ENCODE measurements at regions not wholly inside any gene's neighbourhood (a gene's known extent, or its start where the extent isn't known, plus 50 kb on each side); places are given as distances from the start of the nearest gene placed in this dataset.

DNA sequence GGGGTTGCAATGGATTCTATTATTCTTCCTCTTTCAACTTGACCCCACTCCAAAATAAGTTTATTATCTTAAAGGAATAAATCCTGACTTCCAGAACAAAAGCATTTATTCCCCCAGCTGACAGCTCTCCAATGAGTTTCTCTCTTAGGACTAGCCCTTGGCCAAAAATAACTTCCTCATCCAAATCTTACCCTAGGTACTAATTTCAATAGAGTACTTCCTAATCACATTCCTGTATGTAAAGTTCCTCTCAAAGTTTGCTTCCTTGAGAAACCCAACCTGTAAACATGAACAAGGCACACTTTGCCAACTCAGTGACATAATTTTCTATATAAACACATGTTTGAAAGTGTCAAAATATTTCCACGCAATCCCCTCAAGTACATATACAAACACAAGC, 671.2 kb upstream of the GALNTL6 start:
- ATAC-seq = no peak

DNA sequence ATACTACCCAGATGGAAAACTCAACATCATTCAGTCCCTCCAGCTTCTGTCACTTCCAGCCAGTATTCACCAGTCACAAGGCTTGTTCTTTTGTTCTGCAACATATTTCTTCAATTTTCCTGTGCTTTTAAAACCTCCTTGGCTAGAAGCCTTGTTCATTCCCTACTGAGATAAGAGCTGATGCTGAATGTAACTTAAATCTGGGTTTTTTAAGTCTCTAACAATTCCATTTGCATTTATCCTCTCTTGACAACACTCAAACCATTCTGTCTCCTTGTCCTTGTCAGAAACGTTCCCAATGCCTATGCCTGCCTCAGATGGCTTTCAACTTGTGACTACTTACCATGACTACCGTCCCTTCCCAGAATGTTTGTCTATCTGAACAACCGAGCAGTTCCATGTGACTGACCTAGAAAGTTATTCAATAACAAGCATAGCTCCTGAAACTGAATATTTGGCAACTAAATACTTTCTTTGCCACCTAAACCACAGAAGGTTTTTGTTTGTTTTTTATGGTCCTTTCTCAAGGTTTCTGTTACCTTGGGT, 682.9 kb upstream of the GALNTL6 start:
- ATAC-seq = no peak

DNA sequence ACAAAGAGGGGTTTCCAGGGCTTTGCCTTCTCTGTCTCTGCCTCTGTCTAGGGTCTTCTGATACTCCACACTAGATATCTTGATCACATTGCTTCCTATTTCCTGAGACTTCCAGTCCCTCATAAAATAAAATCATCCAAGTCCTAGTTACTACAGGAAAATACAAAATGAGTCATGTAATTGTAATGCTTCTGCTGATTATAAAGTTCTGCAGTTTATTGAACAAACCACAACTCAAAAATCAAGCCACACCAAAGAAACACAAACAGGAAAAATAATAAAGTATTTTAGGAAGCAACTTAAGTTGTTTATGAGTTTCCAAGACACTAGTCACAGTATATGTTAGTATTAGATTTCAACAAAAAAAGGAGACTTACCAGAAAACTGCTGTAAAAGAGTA, 695.1 kb upstream of the GALNTL6 start:
- no peak for ATAC-seq

DNA sequence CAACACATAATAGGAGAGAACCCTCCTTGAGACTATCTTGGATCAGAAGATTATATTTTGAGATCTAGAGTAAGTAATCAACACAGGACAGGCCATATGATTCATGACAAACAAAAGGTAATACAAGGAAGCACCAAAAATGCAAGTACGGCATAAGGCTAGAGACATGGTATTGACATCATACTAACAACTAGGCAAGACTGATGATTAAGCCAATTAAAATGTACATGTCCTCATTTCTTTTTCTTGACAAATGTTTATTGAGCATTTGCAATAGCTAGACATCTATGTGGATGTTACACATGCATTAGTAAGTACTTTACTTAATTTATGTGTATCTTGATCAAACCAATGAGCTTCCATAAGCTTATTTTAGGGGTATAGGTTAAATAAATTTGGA, 695.7 kb upstream of the GALNTL6 start:
- ATAC-seq = no peak

DNA sequence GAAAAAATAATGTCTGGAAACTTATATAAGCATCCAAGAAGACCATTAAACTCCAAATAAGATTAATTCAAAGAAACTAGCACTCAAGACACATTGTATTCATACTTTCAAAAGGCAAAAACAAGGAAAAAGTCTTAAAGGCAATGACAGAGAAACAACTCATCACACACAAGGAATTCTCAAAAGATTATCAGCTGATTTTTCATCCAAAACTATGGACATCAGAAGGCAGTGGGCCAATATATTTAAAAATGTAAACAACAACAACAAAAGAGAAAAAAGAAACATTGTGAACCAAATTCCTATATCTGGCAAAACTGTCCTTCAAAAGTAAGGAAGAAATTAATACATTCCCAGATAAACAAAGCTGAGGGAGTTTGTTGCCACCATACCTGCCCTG, 711.4 kb upstream of the GALNTL6 start:
- ATAC-seq = no peak

DNA sequence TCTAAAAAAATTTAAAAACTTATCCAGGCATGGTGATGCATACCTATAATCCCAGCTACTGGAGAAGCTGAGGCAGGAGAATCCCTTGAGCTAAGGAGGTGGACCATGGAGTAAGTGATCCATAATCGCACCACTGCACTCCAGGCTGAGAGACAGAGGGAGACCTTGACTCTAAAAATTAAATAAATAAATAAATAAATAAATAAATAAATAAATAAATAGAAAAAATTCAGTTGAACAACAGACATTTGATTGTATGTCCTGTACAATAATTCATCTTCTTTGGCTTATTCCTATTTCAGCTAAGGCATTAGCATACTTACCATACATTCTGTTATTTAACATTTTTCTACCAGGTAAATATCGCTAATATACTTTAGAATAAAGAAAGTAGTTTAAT, 726.1 kb upstream of the GALNTL6 start:
- no peak for ATAC-seq

DNA sequence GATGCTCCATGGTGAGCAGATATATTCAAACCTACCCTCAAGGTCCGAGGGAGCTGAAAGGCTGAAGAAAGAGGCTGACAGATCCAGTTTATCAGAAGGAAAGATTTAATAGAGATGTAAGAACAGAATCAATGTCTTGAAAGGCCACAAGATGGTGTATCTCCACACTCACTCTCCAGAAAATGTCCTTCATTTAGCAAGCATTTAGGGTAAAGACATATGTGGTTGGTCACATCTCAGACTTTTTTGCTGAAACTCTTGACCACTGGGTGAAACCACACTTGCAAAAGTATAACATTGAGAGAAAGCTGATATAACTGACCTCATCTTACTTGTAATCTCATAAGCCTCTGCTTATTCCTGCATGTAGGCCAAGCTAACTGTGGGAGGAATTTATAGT, 745.8 kb upstream of the GALNTL6 start:
- no peak for ATAC-seq

DNA sequence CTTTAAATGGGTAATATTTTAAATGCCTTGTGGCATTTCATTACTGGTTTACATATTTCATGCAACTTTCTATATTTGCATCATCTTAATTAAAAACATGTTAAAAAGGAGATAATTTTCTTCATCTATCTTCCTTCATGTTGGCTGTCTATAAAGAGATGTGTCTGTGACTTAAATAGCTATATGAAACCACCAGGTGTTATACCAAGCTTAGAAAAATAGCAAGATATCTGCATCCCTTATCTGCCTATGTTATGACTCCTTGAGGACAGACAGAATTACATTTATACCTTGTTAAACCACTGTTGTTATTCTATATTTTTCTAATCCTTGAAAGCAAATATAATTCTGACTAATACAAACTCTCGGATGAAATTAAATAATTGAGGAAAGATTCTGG, 763.8 kb upstream of the GALNTL6 start:
- no peak for ATAC-seq

DNA sequence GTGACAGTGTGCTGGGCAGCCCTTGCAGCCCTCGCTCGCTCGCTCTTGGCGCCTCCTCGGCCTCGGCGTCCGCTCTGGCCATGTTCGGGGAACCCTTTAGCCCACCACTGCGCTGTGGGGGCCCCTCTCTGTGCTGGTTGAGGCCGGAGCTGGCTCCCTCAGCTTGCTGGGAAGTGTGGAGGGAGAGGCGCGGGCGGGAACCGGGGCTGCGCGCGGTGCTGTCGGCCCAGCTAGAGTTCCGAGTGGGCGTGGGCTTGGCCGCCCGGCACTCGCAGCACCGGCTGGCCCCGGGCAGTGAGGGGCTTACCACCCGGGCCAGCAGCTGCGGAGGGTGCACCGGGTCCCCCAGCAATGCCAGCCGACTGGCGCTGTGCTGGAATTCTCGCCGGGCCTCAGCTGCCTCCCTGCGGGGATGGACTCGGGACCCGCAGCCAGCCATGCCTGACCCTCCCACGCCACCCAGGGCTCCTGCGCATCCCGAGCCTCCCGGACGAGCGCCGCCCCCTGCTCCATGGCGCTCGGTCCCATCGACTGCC, 770.1 kb upstream of the GALNTL6 start:
- ATAC-seq = no peak

DNA sequence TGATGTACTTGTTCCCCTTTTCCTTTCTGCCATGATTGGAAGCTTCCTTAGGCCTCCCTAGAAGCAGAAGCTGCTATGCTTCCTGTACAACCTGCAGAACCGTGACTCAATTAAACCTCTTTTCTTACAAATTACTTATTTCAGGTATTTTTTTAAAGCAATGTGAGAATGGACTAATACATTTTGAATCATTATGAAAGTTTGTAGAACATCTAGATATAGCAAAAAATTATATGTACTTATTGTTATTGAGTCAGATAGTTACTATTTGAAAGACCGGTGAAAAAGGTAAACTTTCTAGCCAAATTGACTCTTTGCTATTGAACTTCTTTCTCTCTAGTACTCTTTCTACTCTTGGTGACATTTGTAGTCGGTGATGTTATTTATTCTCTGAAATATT, 777.3 kb upstream of the GALNTL6 start:
- no peak for ATAC-seq

DNA sequence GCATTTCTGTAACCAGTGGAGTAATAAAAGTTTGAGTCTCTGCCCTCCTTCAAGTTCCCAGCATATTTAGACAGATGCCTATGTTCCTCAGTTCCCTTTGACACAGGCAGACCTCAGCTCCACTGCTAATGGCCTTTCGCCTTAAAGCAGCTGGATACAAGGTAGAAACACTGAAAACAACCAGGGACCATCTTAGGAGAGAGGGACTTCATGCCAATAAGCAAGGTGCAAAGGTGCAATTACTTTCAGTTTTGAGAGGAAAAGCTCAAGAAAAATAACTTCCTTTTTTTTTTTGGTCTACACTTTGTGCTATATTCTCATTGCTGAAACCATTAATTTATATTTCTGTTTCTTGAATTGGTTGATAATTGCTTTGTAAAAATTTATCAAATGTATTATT, 781.9 kb upstream of the GALNTL6 start:
- ATAC-seq = no peak

DNA sequence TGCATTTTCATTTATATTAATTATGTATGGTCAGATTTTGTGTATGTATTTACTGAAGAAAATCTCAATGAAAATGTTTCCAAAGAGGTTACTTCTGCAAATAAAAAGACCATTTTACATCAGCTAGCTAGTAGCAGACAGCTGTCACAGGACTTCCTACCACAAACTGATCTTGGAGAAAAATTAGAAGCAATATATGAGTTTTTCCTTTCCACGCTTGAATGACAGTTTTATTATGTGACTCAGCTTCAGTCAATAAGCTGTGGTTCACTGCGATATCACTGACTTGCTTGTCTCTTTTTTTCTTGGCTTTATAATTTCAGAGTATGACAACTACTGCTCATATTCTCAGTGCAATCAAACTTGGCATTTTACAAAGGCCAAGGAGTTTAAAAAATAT, 787.4 kb upstream of the GALNTL6 start:
- no peak for ATAC-seq

DNA sequence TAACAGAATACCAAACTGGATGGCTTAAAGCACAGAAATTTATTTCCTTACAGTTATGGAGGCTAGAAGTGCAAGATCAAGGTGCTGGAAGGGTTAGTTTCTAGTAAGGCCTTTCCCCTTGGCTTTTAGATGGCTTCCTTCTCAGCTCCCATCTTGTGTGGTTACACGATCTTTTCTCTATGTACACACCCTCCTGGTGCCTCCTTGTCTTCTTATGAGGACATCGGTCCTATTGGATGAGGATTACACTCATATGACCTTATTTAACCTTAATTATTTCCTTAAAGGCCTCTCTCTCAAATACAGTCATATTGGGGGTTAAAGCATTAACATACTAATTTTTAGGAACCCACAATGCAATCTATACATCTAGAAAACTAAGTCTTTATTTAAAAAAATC, 787.9 kb upstream of the GALNTL6 start:
- no peak for ATAC-seq

DNA sequence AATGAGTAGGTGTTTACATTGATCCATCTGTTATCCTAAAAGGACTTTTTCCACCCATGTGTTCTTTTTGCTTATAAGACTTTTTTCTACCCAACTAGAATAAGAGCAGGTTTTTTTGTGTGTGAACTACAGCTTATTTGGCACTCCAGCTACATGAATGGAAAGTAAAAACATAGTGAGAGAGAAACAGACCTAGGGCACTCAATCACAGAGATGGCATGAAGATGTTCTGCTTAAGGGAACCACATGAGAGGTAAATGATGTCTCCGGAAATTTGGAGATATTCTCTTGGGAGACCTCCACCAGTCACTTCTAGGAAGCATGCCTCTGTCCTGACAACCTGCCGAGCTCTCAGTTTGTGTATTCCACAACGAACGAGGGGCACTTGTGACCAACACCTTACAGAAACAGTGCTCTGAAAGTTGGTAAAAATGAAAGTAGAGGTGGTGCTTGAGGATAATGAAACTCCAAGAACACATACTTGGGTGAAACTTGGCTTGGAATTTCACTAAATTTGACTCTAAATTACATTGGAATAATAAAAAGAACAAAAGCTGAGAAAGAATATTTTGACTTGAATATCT, 788.4 kb upstream of the GALNTL6 start:
- no peak for ATAC-seq

DNA sequence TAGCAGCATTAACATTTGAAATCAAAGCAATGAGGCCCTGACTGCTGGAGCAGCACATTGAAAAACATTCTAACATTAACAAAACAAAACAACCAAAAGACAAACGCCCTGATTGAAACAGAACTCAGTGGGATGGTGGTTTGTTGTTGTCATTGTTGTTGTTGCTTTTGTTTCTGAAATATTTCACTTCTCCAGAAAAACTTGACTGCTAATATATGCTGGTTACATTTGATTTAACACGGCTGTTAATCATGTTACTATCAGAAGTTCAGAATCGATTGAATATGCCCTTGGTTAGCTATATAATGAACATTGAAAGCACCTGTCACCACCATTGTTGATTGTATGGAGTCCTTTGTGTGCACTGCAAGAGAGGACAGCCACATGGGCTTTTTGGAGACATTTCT, 790.4 kb upstream of the GALNTL6 start:
- no peak for ATAC-seq

DNA sequence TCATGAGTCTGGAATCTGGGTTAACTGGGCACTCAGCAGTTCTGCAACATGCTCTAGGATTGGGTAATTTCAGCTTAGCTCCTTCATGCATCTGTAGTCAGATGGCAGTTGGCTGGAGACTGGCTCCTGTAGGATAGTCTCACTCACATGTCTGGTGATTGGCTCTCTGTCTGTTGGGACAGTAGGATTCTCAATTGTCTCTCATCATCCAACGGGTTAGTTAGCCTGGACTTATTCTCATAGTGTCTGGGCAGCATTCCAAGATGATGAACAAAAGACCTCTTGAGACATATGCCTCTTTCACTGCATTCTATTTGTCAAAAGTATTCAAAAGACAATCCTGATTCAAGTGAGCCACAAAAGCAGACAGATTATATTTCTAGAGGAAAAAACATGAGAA, 795.6 kb upstream of the GALNTL6 start:
- no peak for ATAC-seq

DNA sequence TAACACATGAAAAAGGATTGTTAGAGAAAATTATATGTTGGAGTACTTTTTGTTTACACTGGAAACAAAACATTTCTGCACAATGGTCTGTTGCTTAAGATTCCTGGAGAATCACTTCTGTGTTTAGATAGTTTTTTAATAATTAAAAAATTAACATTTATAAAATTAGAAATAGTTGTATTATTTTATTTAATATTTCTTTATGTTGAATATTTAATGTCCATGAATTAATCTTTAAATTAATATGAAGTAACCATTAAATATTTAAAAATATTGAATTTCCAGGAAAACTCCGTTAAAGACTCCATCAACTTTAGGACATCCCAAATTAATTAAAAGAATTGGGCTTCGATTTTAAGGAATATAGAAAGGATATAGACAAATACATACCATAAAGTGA, 797.1 kb upstream of the GALNTL6 start:
- no peak for ATAC-seq

DNA sequence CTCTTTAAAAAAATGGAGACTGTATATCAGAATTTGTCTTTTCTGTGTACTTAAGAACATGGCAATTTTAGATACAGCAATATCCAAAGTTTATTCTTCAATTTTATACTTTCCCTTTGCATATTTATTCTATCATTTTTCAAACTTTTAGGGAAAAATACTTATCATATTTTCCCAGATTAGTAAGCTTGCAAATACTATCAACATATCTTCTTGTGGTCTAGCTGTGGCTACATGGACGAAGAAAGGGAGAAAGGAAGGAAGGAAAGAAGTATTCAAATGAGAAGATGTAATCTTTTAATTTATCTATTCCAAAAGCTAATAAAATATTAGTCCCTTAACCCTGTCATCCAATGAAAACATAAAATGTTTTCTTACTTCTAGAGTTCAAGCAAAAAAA, 797.8 kb upstream of the GALNTL6 start:
- ATAC-seq = no peak

DNA sequence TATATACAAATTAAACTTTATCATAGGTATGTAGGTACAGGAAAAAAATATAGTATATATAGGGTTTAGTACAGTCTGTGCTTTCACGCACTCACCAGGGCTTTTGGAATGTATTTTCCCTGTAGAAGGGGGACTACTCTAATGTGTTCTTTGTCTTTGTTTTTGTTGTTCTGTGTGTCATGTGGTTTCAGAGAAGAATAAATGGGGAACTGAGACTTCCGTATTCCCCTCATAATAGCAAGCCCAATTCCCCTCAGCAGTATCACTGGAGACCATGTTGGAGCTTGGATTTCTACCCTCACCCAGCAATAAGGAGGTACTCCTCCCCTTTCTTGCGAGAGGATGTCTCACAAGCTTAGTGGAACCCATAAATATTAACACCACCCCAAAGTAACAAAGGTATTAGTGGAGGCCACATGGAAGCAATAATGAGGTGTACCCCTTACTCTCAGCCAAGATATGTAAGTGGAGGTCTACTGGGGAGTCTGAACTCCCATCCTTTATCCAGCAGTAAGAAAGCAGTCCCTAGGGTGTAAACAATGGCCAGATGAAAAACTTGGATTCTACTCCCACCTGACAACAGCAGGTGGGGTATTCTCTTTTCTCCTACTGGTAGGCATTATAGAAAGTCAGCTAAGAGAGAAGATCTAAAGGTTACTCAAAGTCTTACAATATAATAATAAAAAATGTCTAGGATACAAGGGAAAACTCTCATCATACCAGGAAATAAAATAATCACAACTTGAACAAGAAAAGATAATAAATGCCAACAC, 805.4 kb upstream of the GALNTL6 start:
- ATAC-seq = no peak

DNA sequence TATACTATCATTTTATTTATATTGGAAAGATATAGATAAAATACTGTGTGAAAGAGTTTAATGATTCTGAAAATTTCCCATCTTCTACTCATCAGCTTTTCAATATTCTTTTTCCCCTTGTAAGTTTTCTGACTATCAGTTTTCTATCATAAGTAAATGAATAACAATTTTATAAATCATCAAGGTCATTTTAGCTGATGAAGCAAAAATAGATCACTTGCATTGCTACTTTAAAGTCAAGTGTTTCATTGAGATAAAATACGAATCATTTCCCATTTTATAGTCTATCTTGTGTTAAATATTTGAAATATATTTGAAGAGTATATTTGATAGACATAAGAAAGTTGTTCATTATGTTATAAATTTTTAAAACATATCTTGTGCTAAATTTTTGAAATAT, 811.0 kb upstream of the GALNTL6 start:
- no peak for ATAC-seq

DNA sequence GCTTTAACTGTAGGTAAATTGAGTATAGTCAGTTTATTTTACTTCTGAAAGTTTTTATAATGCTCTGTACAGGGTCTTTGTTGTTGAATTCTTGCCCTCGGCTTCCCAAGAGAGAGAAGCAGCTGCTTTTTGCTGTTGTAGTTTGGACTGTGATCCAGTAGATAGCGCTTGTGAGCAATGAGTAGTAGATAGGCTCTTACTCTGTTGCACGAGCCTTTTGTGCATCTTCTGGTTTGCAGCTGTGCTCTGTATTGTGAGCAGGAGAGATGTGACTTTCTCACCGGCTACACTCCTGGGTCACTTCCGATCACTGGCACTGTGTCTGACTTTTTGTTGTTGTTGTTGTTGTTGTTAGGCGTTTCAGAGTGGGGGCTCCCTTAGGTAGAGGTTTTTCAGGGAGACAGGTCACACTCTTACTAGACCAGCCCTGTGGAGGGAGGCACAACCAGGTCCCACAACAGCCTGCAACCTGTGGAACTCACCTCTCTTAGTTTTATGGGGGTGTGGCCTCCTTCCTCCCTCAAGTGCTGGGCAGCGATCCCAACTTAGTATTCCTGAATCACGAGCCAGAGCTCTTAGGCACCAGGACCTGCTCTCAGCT, 822.1 kb upstream of the GALNTL6 start:
- ATAC-seq = no peak

DNA sequence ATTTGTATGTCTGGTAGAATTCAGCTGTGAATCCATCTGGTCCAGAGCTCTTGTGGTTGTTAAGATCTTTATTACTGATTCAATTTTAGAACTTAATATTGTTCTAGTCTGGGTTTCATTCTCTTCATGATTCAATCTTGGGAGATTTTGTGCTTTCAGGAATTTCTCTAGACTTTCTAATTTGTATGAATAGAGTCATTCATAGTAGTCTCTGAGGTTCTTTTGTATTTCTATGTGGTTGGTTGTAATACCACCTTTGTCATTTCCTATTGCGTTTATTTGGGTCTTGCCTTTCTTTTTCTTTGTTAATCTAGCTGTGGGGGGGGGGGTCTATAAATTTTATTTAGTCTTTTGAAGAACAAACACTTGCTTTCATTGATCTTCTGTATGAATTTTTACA, 824.8 kb upstream of the GALNTL6 start:
- ATAC-seq = no peak

DNA sequence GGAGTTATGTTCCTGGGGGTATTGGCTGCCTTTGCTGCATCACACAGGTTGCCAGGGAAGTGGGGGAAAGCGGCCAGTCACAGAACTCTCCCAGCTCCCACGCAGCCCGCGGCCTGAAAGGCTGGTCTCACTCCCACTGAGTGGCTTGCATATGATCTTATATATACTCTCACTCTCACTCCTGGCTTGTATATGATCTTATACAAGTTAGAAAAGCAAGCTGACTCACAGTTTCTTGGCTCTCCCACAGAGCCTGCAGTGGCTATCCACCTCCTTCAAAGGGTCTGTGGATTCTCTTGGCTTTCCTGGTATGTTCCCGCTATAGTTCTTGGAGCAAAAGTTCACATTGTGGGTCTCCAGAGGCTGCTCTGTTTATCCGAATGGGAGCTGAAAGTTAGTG, 833.5 kb upstream of the GALNTL6 start:
- ATAC-seq = no peak

DNA sequence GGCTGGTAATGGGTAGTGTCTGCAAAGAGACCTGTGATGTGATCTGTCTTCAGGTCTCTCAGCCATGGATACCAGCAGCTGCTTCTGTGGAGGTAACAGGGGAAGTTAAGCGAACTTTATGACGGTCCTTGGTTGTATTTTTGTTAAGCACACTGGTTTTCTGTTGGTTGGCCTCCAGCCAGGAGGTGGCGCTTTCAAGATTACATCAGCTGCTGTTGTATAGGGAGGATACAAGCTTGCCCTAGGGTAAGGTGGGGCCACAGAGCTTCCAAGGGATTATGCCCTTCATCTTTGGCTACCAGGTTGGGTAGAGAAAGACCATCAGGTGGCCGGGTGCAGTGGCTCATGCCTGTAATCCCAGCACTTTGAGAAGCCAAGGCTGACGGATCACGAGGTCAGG, 834.2 kb upstream of the GALNTL6 start:
- ATAC-seq = no peak

All from esophagus mucosa (tissue), 1 donor.